IPS-20b (cell line): ENCODE measurements at regions not wholly inside any gene's neighbourhood (a gene's known extent, or its start where the extent isn't known, plus 50 kb on each side); places are given as distances from the start of the nearest gene placed in this dataset.

ENCODE experiments used
- H3K27ac ChIP-seq: one replicate; pipeline ENCODE4 v1.5.1; 2013; ENCODE audit warnings: low read length
- H3K27me3 ChIP-seq: 2 replicates; pipeline ENCODE4 v1.6.1; 2013; ENCODE audit warnings: mild to moderate bottlenecking, low read length, inconsistent platforms; ENCODE audit not compliant: insufficient read depth
- H3K36me3 ChIP-seq: 2 replicates; pipeline ENCODE4 v1.6.1; 2013; ENCODE audit warnings: low read depth, mild to moderate bottlenecking, inconsistent platforms, low read length, moderate library complexity; ENCODE audit not compliant: insufficient read depth
- H3K4me1 ChIP-seq: 2 replicates; pipeline ENCODE4 v1.6.1; 2013; ENCODE audit warnings: mild to moderate bottlenecking, control low read depth, inconsistent platforms, low read length, moderate library complexity; ENCODE audit not compliant: insufficient read depth
- H3K4me3 ChIP-seq: 2 replicates; pipeline ENCODE4 v1.5.1; 2013; ENCODE audit warnings: mild to moderate bottlenecking, low read length, inconsistent platforms
- H3K9ac ChIP-seq: 2 replicates; pipeline ENCODE4 v1.6.1; 2013; ENCODE audit warnings: low read depth, mild to moderate bottlenecking, inconsistent platforms, low read length, moderate library complexity
- H3K9me3 ChIP-seq: 2 replicates; pipeline ENCODE4 v1.6.1; 2013; ENCODE audit warnings: mild to moderate bottlenecking, low read depth, low read length, inconsistent platforms; ENCODE audit not compliant: insufficient read depth

DNA sequence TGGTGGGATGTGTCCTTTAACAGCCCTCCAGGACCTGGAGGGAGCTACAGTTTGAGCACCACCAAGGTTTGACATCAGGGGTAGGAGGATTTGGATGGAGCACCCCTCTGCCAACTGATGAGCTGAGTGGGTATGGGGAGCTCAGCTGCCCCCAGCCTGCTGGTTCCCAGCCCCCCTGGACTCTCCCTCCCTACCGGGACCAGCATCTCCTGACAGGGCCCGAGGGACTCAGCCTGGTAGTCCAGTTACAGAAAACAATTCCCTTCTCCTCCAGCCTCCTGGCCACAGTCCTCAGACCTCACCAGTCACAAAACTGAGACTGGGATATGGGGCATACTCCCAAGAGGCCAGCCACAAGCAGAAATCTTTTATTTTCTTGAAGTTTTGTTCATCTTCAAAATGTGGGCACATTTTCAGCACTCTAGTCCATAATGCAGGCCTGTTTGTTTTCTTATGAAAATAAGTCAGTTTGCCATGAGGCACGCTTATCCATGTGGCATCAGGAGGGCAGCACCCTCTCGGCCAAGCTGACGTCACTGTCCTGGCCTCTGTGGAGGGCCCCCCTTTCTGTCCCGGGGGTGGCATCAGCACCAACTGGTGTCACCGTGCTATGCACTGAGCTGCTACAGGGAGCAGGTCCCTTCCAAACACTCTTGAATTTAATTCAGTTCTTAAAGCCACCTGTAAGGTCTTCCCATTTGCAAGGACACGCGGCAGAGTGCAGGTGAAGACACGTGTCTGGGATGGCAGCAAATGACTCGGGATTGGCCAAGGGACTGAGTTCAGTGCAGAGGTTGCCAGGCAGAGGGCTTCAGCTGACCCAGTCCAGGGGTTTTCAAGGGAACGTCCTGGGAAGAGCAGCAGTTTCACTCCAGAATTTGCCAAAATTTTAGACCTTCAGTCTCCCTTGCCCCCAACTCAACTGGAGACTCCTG is 187.6 kb downstream of the GADD45G start:
- Histone ChIP-seq H3K27ac (no peak overlapping the region), H3K27me3 (no peaks in the 10 kb centered on the region), H3K4me3 (no peak overlapping the region), H3K4me1 (no peaks in the 10 kb centered on the region), H3K36me3 (no peaks in the 10 kb centered on the region), H3K9me3 (no peaks in the 10 kb centered on the region), H3K9ac (no peak overlapping the region)

DNA sequence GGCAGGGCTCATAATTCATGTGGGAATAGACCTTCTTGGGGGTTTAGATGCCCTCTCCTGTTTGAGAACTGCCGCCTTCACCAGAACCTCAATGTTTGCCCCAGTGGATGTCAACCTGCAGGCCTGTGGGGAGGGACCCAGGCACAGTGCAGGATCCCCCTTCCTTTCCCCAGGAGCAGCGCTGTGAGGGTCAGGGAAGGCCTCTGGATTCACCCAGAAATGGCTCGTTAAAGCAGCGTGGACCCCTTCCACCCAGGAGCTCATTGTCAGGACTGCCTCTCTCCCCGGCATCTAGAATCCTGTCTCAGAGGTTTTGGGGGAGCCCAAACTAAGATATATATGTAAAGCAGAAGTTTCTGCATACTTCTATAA is 188.3 kb downstream of the GADD45G start:
- no peak overlapping the region for H3K9ac ChIP-seq
- no peaks in the 10 kb centered on the region for H3K9me3 ChIP-seq
- no peaks in the 10 kb centered on the region for H3K4me1 ChIP-seq

GRCh38 chr9:89793551-89793950 is 188.7 kb downstream of the GADD45G start:
- no peak overlapping the region for H3K27ac ChIP-seq
- no peaks in the 10 kb centered on the region for H3K4me1 ChIP-seq
- no peak overlapping the region for H3K9ac ChIP-seq
- no peaks in the 10 kb centered on the region for H3K9me3 ChIP-seq
- no peak overlapping the region for H3K4me3 ChIP-seq
- H3K36me3 ChIP-seq: no peaks in the 10 kb centered on the region
- H3K27me3 ChIP-seq: no peaks in the 10 kb centered on the region

More for the DNA sequence above, 188.3 kb downstream of the GADD45G start:
- H3K4me3 ChIP-seq: no peak overlapping the region
- no peaks in the 10 kb centered on the region for H3K36me3 ChIP-seq
- H3K27ac ChIP-seq: no peak overlapping the region
- no peaks in the 10 kb centered on the region for H3K27me3 ChIP-seq

DNA sequence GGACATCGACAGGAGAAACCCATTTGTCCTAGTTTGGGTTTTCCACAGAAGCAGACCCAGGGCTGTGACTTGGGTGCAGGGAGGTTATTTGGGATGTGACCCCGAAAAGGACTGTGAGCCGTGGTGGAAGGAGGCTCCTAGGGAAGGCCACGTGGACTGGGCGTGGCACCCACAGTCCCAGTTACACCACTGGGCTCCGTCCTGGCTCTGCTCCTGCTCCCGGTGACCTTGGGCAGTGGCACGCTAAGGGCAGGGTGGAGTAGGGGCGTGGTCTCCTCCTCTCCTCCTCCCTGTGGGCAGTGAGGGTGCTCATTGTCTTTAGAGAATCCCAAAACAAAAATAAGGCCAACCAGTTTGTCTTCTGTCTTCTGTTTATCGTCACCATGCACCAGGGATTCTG is 190.1 kb downstream of the GADD45G start:
- Histone ChIP-seq H3K36me3 (no peaks in the 10 kb centered on the region), H3K9ac (no peak overlapping the region), H3K9me3 (no peaks in the 10 kb centered on the region), H3K4me1 (no peaks in the 10 kb centered on the region), H3K27me3 (no peaks in the 10 kb centered on the region), H3K4me3 (no peak overlapping the region), H3K27ac (no peak overlapping the region)

- Histone ChIP-seq H3K27me3 (no peaks in the 10 kb centered on the region), H3K27ac (no peak overlapping the region), H3K9ac (no peak overlapping the region), H3K4me1 (no peaks in the 10 kb centered on the region), H3K9me3 (no peaks in the 10 kb centered on the region), H3K4me3 (no peak overlapping the region), H3K36me3 (no peaks in the 10 kb centered on the region)
Observed at GRCh38 chr9:89795538-89796195, 190.9 kb downstream of the GADD45G start.

DNA sequence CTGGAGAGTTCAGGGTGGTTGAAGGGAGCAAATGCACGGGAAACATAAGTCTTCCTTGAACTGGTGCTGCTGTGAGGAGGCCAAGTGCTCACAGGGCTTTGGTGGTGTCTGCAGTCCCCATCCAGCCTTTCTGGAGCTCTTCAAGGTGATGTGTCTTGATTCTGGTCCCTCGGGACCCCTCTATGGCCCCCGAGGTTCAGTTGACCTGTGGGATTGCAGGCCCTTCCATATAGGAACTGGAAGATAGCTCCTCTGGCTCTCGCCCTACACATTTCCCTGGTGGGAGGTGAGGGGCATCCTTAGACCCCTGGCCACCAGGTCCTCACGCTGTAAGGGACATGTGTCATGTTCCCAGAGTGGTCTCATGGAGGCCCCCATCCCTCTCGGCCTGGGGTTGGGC is 191.8 kb downstream of the GADD45G start:
- Histone ChIP-seq H3K27me3 (no peaks in the 10 kb centered on the region), H3K4me1 (no peaks in the 10 kb centered on the region), H3K9me3 (no peaks in the 10 kb centered on the region), H3K4me3 (no peak overlapping the region), H3K27ac (no peak overlapping the region), H3K36me3 (no peaks in the 10 kb centered on the region), H3K9ac (no peak overlapping the region)

DNA sequence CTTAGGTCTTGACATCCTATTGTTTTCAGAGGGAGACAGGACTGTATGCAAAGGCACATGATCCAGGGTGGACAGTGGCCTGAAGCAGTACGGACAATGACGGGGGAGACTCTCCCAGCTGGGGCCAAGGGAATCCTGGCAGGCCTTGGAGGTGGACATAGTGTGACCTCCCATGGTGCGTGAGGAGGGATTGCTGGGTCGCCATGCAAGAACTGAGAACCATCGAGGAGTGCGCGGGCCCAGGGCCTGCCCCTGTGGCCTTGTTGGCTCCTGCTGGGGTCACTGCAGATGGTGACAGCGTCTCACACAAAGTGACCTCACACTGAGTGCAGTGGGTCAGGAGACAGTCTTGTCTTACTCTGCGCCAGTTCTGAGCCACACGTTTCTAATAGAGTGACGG is 192.4 kb downstream of the GADD45G start:
- Histone ChIP-seq H3K36me3 (no peaks in the 10 kb centered on the region), H3K27me3 (no peaks in the 10 kb centered on the region), H3K4me3 (no peak overlapping the region), H3K9ac (no peak overlapping the region), H3K4me1 (no peaks in the 10 kb centered on the region), H3K9me3 (no peaks in the 10 kb centered on the region), H3K27ac (no peak overlapping the region)

DNA sequence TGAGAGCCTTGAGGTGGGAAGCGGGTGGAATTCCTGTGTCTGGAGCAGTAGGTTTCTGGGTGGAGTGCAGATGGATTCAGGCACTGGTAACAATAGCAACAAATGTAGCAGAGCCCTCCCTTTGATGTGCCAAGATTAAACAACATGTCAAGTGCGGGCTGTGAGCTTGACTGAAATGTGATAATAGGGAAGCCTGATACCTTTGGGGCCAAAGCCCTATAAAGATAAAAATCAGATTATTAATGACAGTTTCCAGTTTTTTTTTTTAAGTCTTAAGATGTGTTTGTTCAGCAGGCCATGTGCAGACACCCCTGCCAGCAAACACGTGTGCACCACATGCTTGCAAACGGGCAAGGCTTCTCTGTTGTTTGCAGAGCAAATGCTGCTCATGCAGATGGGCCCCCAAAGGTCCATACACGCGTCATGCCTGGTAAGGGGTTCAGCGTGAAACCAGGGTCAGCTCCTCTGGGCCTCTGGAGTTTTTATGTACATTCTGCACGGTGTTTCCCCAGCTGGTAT is 193.2 kb downstream of the GADD45G start:
- Histone ChIP-seq H3K9ac (no peak overlapping the region), H3K27me3 (no peaks in the 10 kb centered on the region), H3K27ac (no peak overlapping the region), H3K36me3 (no peaks in the 10 kb centered on the region), H3K9me3 (no peaks in the 10 kb centered on the region), H3K4me1 (no peaks in the 10 kb centered on the region), H3K4me3 (no peak overlapping the region)

DNA sequence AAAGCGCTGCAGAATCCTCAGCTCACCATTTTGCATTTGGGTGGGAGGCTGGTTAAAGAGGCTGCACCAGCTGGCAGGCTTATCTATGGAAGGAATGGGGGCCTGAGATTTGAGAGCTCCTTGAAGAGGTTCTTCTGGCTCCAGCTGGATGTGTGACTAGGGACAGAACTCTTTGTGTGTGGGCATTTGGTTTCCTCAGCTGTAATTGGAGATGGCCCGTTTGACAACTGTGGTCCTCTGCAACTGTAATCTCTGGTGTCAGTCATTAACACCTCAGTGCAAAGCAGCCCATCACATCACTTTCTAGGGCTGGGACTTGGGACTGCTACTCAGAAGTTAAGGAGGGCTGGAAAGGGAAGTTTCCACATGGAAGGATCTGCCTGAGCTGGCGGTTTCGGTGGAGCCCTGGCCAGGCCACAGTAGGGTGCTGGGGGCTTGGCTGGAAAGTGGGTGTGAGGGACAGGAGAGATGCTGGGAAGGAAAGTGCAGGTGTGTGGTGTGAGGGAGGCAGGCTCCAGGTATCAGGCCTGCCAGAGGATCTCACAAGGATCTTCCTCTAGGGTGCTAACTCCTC is 193.8 kb downstream of the GADD45G start:
- H3K36me3 ChIP-seq: no peaks in the 10 kb centered on the region
- no peaks in the 10 kb centered on the region for H3K27me3 ChIP-seq
- no peaks in the 10 kb centered on the region for H3K4me1 ChIP-seq
- no peaks in the 10 kb centered on the region for H3K9me3 ChIP-seq
- no peak overlapping the region for H3K9ac ChIP-seq
- no peak overlapping the region for H3K4me3 ChIP-seq
- no peak overlapping the region for H3K27ac ChIP-seq

- Histone ChIP-seq H3K27me3 (no peaks in the 10 kb centered on the region), H3K4me3 (no peak overlapping the region), H3K36me3 (no peaks in the 10 kb centered on the region), H3K4me1 (no peaks in the 10 kb centered on the region; the same call in 1 of the 2 replicates), H3K9ac (no peak overlapping the region), H3K27ac (no peak overlapping the region), H3K9me3 (no peaks in the 10 kb centered on the region)
Observed at GRCh38 chr9:89799221-89799620, 194.4 kb downstream of the GADD45G start.

DNA sequence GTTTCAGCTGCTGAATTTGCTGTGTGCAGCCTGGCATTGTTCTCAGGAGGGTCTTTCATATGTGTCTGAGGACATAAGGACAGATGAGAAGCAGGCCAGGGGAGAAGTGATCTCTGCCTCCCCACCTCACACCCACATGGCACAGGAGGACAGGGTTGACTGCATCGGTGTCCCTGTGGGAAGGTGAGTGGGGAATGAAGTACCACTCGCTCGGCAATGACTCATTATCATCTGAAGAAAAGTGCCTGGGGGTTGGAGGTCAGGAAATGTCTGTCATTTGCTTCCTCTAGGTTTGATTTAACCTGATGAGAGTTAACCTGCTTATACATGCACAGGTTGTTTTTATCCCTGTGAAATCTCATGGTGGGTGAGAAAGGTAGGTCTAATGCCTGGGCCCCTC is 195.0 kb downstream of the GADD45G start:
- Histone ChIP-seq H3K27me3 (no peaks in the 10 kb centered on the region), H3K9me3 (no peaks in the 10 kb centered on the region), H3K4me3 (no peak overlapping the region), H3K4me1 (peaks cover 3% of the 10 kb centered on the region; the same call in 1 of the 2 replicates), H3K27ac (no peak overlapping the region), H3K9ac (no peak overlapping the region), H3K36me3 (no peaks in the 10 kb centered on the region)
